HEK293T (cell line): ENCODE measurements at regions not wholly inside any gene's neighbourhood (a gene's known extent, or its start where the extent isn't known, plus 50 kb on each side); places are given as distances from the start of the nearest gene placed in this dataset.

Experiments used
- CTCF ChIA-PET: fragments of 350-600 bp; formaldehyde crosslinking; extraction: SDS; loops from one replicate; lab custom pipeline; 2021; ENCODE audit warnings: antibody characterized with exemption, inconsistent platforms; lab: Yijun Ruan, JAX
- POLR2A ChIA-PET: fragments of 350-600 bp; formaldehyde crosslinking; extraction: SDS; loops from one replicate; lab custom pipeline; 2020; ENCODE audit warnings: antibody characterized with exemption, inconsistent platforms; lab: Yijun Ruan, JAX
- DNase-seq: peaks from one replicate; pipeline ENCODE4 v3.0.0; 2012; ENCODE audit warnings: mixed read lengths; ENCODE audit errors: extremely low spot score
- ARNT ChIP-seq: fragments of 450-650 bp; IDR thresholded peaks from 2 replicates; pipeline ENCODE4 v1.6.1; 2017; ENCODE audit warnings: mild to moderate bottlenecking
- BHLHE40 ChIP-seq: fragments of 450-650 bp; IDR thresholded peaks from 2 replicates; pipeline ENCODE4 v1.6.1; 2016; ENCODE audit warnings: mild to moderate bottlenecking, moderate library complexity, borderline replicate concordance
- CTBP1 ChIP-seq: fragments of 450-650 bp; IDR thresholded peaks from 2 replicates; pipeline ENCODE4 v1.6.1; 2016; ENCODE audit warnings: borderline replicate concordance
- ELF4 ChIP-seq: fragments of 450-650 bp; IDR thresholded peaks from 2 replicates; pipeline ENCODE4 v1.6.1; 2017; ENCODE audit warnings: antibody characterized with exemption
- FOXA1 ChIP-seq: fragments of 450-650 bp; IDR thresholded peaks from 2 replicates; pipeline ENCODE4 v1.6.1; 2016; ENCODE audit warnings: mild to moderate bottlenecking
- FOXK2 ChIP-seq: fragments of 450-650 bp; IDR thresholded peaks from 2 replicates; pipeline ENCODE4 v1.6.1; 2016; ENCODE audit warnings: mild to moderate bottlenecking
- FOXM1 ChIP-seq: fragments of 450-650 bp; IDR thresholded peaks from 2 replicates; pipeline ENCODE4 v1.6.1; 2017; ENCODE audit warnings: mild to moderate bottlenecking, borderline replicate concordance
- HDGF ChIP-seq: fragments of 450-650 bp; IDR thresholded peaks from 2 replicates; pipeline ENCODE4 v1.6.1; 2017; ENCODE audit warnings: antibody characterized with exemption, borderline replicate concordance
- L3MBTL2 ChIP-seq: fragments of 450-650 bp; conservative IDR thresholded peaks from 2 replicates; pipeline ENCODE4 v1.6.1; 2016; ENCODE audit warnings: mild to moderate bottlenecking
- LEF1 ChIP-seq: fragments of 450-650 bp; IDR thresholded peaks from 2 replicates; pipeline ENCODE4 v1.6.1; 2017; ENCODE audit warnings: mild to moderate bottlenecking, borderline replicate concordance
- NFRKB ChIP-seq: fragments of 450-650 bp; IDR thresholded peaks from 2 replicates; pipeline ENCODE4 v1.6.1; 2016; ENCODE audit warnings: mild to moderate bottlenecking, moderate library complexity
- PKNOX1 ChIP-seq: fragments of 450-650 bp; IDR thresholded peaks from 2 replicates; pipeline ENCODE4 v1.6.1; 2016
- SP1 ChIP-seq: fragments of 450-650 bp; IDR thresholded peaks from 2 replicates; pipeline ENCODE4 v1.6.1; 2017
- SUZ12 ChIP-seq: fragments of 450-650 bp; IDR thresholded peaks from 2 replicates; pipeline ENCODE4 v1.6.1; 2016; ENCODE audit warnings: mild to moderate bottlenecking
- TARDBP ChIP-seq: fragments of 450-650 bp; IDR thresholded peaks from 2 replicates; pipeline ENCODE4 v1.6.1; 2016
- ZNF384 ChIP-seq: fragments of 450-650 bp; IDR thresholded peaks from 2 replicates; pipeline ENCODE4 v1.6.1; 2016

- DNase-seq: no peak
- ChIA-PET CTCF (no interaction called here), POLR2A (no interaction called here)
- TF ChIP-seq NFRKB: no peak
- no peak for TF ChIP-seq LEF1
- TF ChIP-seq PKNOX1: no peak
- no peak for TF ChIP-seq ELF4
- TF ChIP-seq L3MBTL2: no peak
- TF ChIP-seq ZNF384: no peak
- no peak for TF ChIP-seq HDGF
- no peak for TF ChIP-seq BHLHE40
- no peak for TF ChIP-seq ARNT
- no peak for TF ChIP-seq CTBP1
- no peak for TF ChIP-seq FOXM1
- no peak for TF ChIP-seq SUZ12
- TF ChIP-seq TARDBP: no peak
- no peak for TF ChIP-seq SP1
- no peak for TF ChIP-seq FOXK2
Measured at GRCh38 chr9:90058182-90058763, 453.5 kb downstream of the GADD45G start.

- no peak for DNase-seq
- CTCF ChIA-PET: no interaction called here
- no peak for TF ChIP-seq TARDBP
- TF ChIP-seq SUZ12: no peak
- TF ChIP-seq HDGF: no peak
- no peak for TF ChIP-seq ARNT
- no peak for TF ChIP-seq FOXM1
- no peak for TF ChIP-seq SP1
- no peak for TF ChIP-seq LEF1
- no peak for TF ChIP-seq NFRKB
- TF ChIP-seq PKNOX1: no peak
- POLR2A ChIA-PET: no interaction called here
Measured at GRCh38 chr9:90059436-90059835, 454.6 kb downstream of the GADD45G start.

GRCh38 chr9:90060256-90060655 is 455.4 kb downstream of the GADD45G start:
- no peak for DNase-seq
- ChIA-PET POLR2A (no interaction called here), CTCF (no interaction called here)
- TF ChIP-seq NFRKB: no peak

- ChIA-PET CTCF (interaction anchor here (1.0 to 1.1 kb wide), 2 partner anchors 8 to 457 kb away, joined by 3 to 4 read pairs; no protein-coding TSS in a partner anchor), POLR2A (no interaction called here)
- no peak for DNase-seq
- no peak for TF ChIP-seq ARNT
- TF ChIP-seq SP1: no peak
- no peak for TF ChIP-seq FOXM1
- TF ChIP-seq SUZ12: no peak
- TF ChIP-seq TARDBP: no peak
- TF ChIP-seq HDGF: no peak
- TF ChIP-seq CTBP1: no peak
- TF ChIP-seq FOXA1: no peak
- no peak for TF ChIP-seq NFRKB
- no peak for TF ChIP-seq FOXK2
- TF ChIP-seq L3MBTL2: no peak
- no peak for TF ChIP-seq BHLHE40
Measured at GRCh38 chr9:90061187-90061586, 456.4 kb downstream of the GADD45G start.

GRCh38 chr9:90062982-90063381 is 458.2 kb downstream of the GADD45G start:
- ChIA-PET CTCF (no interaction called here), POLR2A (no interaction called here)
- DNase-seq: no peak
- no peak for TF ChIP-seq BHLHE40
- no peak for TF ChIP-seq SUZ12
- TF ChIP-seq ARNT: no peak
- TF ChIP-seq FOXA1: no peak
- no peak for TF ChIP-seq NFRKB
- TF ChIP-seq ZNF384: no peak
- no peak for TF ChIP-seq TARDBP
- TF ChIP-seq HDGF: no peak
- TF ChIP-seq PKNOX1: no peak
- TF ChIP-seq CTBP1: no peak
- TF ChIP-seq L3MBTL2: no peak
- TF ChIP-seq ELF4: no peak
- no peak for TF ChIP-seq SP1
- TF ChIP-seq FOXK2: no peak
- TF ChIP-seq FOXM1: no peak
- TF ChIP-seq LEF1: no peak

GRCh38 chr9:90064248-90064647 is 459.4 kb downstream of the GADD45G start:
- DNase-seq: no peak
- TF ChIP-seq LEF1 (no peak), FOXA1 (no peak), ZNF384 (no peak), BHLHE40 (no peak), HDGF (no peak), ARNT (no peak), SP1 (no peak), PKNOX1 (no peak), SUZ12 (no peak), FOXM1 (no peak), CTBP1 (no peak), L3MBTL2 (no peak)
- ChIA-PET CTCF (no interaction called here), POLR2A (no interaction called here)
